B cell (primary cell): ENCODE measurements at regions not wholly inside any gene's neighbourhood (a gene's known extent, or its start where the extent isn't known, plus 50 kb on each side); places are given as distances from the start of the nearest gene placed in this dataset.

Experiments
- ATAC-seq: fragments of 200-7000 bp; cut with Tn5 transposase; one replicate; pipeline ENCODE4 v1.10.0; 2021; ENCODE audit warnings: low read depth, mild to moderate bottlenecking, moderate number of reproducible peaks, moderate library complexity
- CTCF ChIA-PET: fragments of 350-600 bp; sonication (Branson Sonifier 250); formaldehyde crosslinking; loops from one replicate; lab custom pipeline; 2021; ENCODE audit warnings: antibody characterized with exemption, inconsistent platforms; lab: Charles Lee
- POLR2A ChIA-PET: fragments of 350-600 bp; sonication (Branson Sonifier 250); formaldehyde crosslinking; loops from one replicate; lab custom pipeline; 2021; ENCODE audit warnings: antibody characterized with exemption; lab: Charles Lee
- DNase-seq: peaks from one replicate; pipeline ENCODE4 v3.0.0; 2013
- H2AFZ ChIP-seq: 2 replicates; pipeline ENCODE4 v1.6.1; 2012; ENCODE audit warnings: mild to moderate bottlenecking, low read depth, low read length; ENCODE audit not compliant: insufficient read depth, poor library complexity, severe bottlenecking
- H3K27ac ChIP-seq, 2 donors: 1 replicate in 1 of 2; 2 replicates in 1 of 2; pipeline ENCODE4 v1.5.1; 2012 to 2013; ENCODE audit warnings: low read length in 2 of 2, mild to moderate bottlenecking in 2 of 2, moderate library complexity in 1 of 2
- H3K27me3 ChIP-seq, 4 experiments: fragments of 200-600 bp in 1 of 4; sonication (generic) in 1 of 4; replicated peaks in 1 of 4; 1 replicate in 2 of 4; 2 replicates in 2 of 4; pipeline versions ENCODE4 v1.6.1 to v1.7.0; 2013 to 2016; ENCODE audit warnings: low read length in 3 of 4, mild to moderate bottlenecking in 2 of 4, mixed read lengths in 1 of 4, moderate library complexity in 1 of 4; ENCODE audit not compliant: insufficient read depth in 4 of 4, control insufficient read depth in 3 of 4; ENCODE audit errors: control extremely low read depth in 1 of 4
- H3K36me3 ChIP-seq, 2 experiments: replicated peaks in 1 of 2; 1 replicate in 1 of 2; 2 replicates in 1 of 2; pipeline versions ENCODE4 v1.6.1 to v1.7.1; 2013; ENCODE audit warnings: low read length in 1 of 2; ENCODE audit not compliant: insufficient read depth in 2 of 2, control insufficient read depth in 1 of 2; ENCODE audit errors: control extremely low read depth in 1 of 2, extremely low read depth in 1 of 2
- H3K4me1 ChIP-seq, 2 donors: fragments of 200-600 bp in 1 of 2; sonication (generic) in 1 of 2; 1 replicate in 1 of 2; 2 replicates in 1 of 2; pipeline versions ENCODE4 v1.5.1 to v1.6.1; 2013 to 2017; ENCODE audit warnings: low read length in 2 of 2; ENCODE audit not compliant: control insufficient read depth in 2 of 2, insufficient read depth in 2 of 2
- H3K4me2 ChIP-seq: replicated peaks from 2 replicates; pipeline ENCODE3; 2012; ENCODE audit warnings: mild to moderate bottlenecking, low read depth, low read length; ENCODE audit not compliant: poor library complexity, severe bottlenecking
- H3K4me3 ChIP-seq, 5 experiments: fragments of 200-600 bp in 1 of 5; sonication (generic) in 1 of 5; 1 replicate in 3 of 5; 2 replicates in 2 of 5; pipeline versions ENCODE4 v1.5.1 to v1.7.0; 2011 to 2016; ENCODE audit warnings: low read length in 4 of 5, mild to moderate bottlenecking in 4 of 5, low read depth in 2 of 5, control low read depth in 1 of 5, moderate library complexity in 1 of 5; ENCODE audit not compliant: insufficient read depth in 1 of 5; ENCODE audit errors: control extremely low read depth in 1 of 5, extremely low read depth in 1 of 5
- H3K79me2 ChIP-seq: fragments of 200-600 bp; sonication (generic); one replicate; pipeline ENCODE4 v1.6.0; 2016; ENCODE audit warnings: low read length; ENCODE audit not compliant: control insufficient read depth, insufficient read depth
- H3K9ac ChIP-seq: fragments of 200-600 bp; sonication (generic); 2 replicates; pipeline ENCODE4 v1.6.1; 2017; ENCODE audit warnings: mild to moderate bottlenecking, low read length, moderate library complexity
- H3K9me3 ChIP-seq, 3 donors: one replicate each; pipeline versions ENCODE4 v1.6.1 to v1.7.1; 2013; ENCODE audit warnings: low read length in 2 of 3; ENCODE audit not compliant: control insufficient read depth in 2 of 3, insufficient read depth in 1 of 3; ENCODE audit errors: control extremely low read depth in 1 of 3
- H4K20me1 ChIP-seq: 2 replicates; pipeline ENCODE4 v1.6.0; 2012; ENCODE audit warnings: mild to moderate bottlenecking, low read length; ENCODE audit not compliant: insufficient read depth, control insufficient read depth, poor library complexity, severe bottlenecking
- H3K27ac Mint-ChIP-seq: one replicate; pipeline ENCODE4 v1.8.0; 2021; ENCODE audit warnings: mixed read lengths
- H3K27me3 Mint-ChIP-seq: one replicate; pipeline ENCODE4 v1.8.0; 2021; ENCODE audit warnings: mixed read lengths
- H3K4me1 Mint-ChIP-seq: one replicate; pipeline ENCODE4 v1.8.0; 2021; ENCODE audit warnings: mixed read lengths
- H3K4me3 Mint-ChIP-seq: one replicate; pipeline ENCODE4 v1.8.0; 2021; ENCODE audit warnings: mixed read lengths
- H3K9me3 Mint-ChIP-seq: one replicate; pipeline ENCODE4 v1.8.0; 2022; ENCODE audit warnings: mixed read lengths; ENCODE audit not compliant: insufficient read depth
- CTCF ChIP-seq: fragments of 200-600 bp; IDR thresholded peaks from one replicate; pipeline ENCODE4 v1.8.0; 2022; ENCODE audit warnings: antibody characterized with exemption, mild to moderate bottlenecking
- EZH2 ChIP-seq: IDR thresholded peaks from 2 replicates; pipeline ENCODE4 v1.6.1; 2012; ENCODE audit warnings: borderline replicate concordance, low read depth, mild to moderate bottlenecking, moderate library complexity, low read length; ENCODE audit not compliant: insufficient read depth, poor library complexity, severe bottlenecking
- WGBS: methylation state at CpG from one replicate; pipeline ENCODE4 v1.1.5; 2013; ENCODE audit warnings: missing lambda C conversion rate; ENCODE audit not compliant: insufficient coverage; 5-methylcytosine and 5-hydroxymethylcytosine counted together
- intact Hi-C: fragments of 100-400 bp; cut with micrococcal nuclease; formaldehyde crosslinking; loops from one replicate; pipeline ENCODE4 v1.10.0; 2022

GRCh38 chr16:72649254-72649944 is 398.5 kb downstream of the ZFHX3 start:
- no peak overlapping the region for H3K4me3 ChIP-seq
- no peaks in the 10 kb centered on the region for H3K27me3 Mint-ChIP-seq
- no peaks in the 10 kb centered on the region for H4K20me1 ChIP-seq
- H3K79me2 ChIP-seq: peaks cover 4% of the 10 kb centered on the region
- ATAC-seq: no peak
- no peak overlapping the region for H2AFZ ChIP-seq
- no peaks in the 10 kb centered on the region for H3K36me3 ChIP-seq
- WGBS: no CpG with 5 or more reads among the region's 3 CpGs
- no peak overlapping the region for H3K9ac ChIP-seq
- H3K4me3 Mint-ChIP-seq: no peak overlapping the region
- no peak overlapping the region for H3K4me2 ChIP-seq
- DNase-seq: no peak
- peaks cover 0 to 5% of the 10 kb centered on the region in 2 donors for H3K4me1 ChIP-seq
- peaks cover 9% of the 10 kb centered on the region for H3K4me1 Mint-ChIP-seq
- CTCF ChIA-PET: interaction anchor here (0.6 kb wide), 1 partner anchor 71 kb away, joined by 3 read pairs; no protein-coding TSS in a partner anchor
- H3K9me3 Mint-ChIP-seq: peaks cover 5% of the 10 kb centered on the region
- no peaks in the 10 kb centered on the region for H3K27me3 ChIP-seq
- H3K9me3 ChIP-seq: peaks cover 0 to 13% (median 0%) of the 10 kb centered on the region in 3 donors
- intact Hi-C loops: no loop called here
- H3K27ac ChIP-seq: no peak overlapping the region
- no peak overlapping the region for H3K27ac Mint-ChIP-seq
- no peak for TF ChIP-seq EZH2
- TF ChIP-seq CTCF: no peak
- POLR2A ChIA-PET: no interaction called here

- no peaks in the 10 kb centered on the region for H3K36me3 ChIP-seq
- no peak overlapping the region for H3K27ac ChIP-seq
- H3K27me3 ChIP-seq: no peaks in the 10 kb centered on the region
- no peaks in the 10 kb centered on the region for H3K79me2 ChIP-seq
- intact Hi-C loops: no loop called here
- ATAC-seq (no peak), DNase-seq (no peak)
- H2AFZ ChIP-seq: no peak overlapping the region
- TF ChIP-seq CTCF (no peak), EZH2 (no peak)
- H3K9me3 ChIP-seq: peaks cover 0 to 16% (median 0%) of the 10 kb centered on the region in 3 donors
- POLR2A ChIA-PET: no interaction called here
- Mint-ChIP-seq H3K27me3 (no peaks in the 10 kb centered on the region), H3K27ac (no peak overlapping the region), H3K4me1 (peaks cover 7% of the 10 kb centered on the region), H3K9me3 (no peaks in the 10 kb centered on the region), H3K4me3 (no peak overlapping the region)
- no peaks in the 10 kb centered on the region for H4K20me1 ChIP-seq
- no peak overlapping the region for H3K4me2 ChIP-seq
- CTCF ChIA-PET: no interaction called here
- H3K4me1 ChIP-seq: peaks cover 0 to 5% of the 10 kb centered on the region in 2 donors
- no CpG with 5 or more reads among the region's 3 CpGs for WGBS
- H3K9ac ChIP-seq: no peak overlapping the region
- H3K4me3 ChIP-seq: no peak overlapping the region
Measured at GRCh38 chr16:72646615-72647014, 401.3 kb downstream of the ZFHX3 start.
